Keratinocyte (primary cell): ENCODE measurements at regions not wholly inside any gene's neighbourhood (a gene's known extent, or its start where the extent isn't known, plus 50 kb on each side); places are given as distances from the start of the nearest gene placed in this dataset.
A peak's percentile ranks its signal among the peaks of the same experiment; 100 is the strongest.

ENCODE experiments used
- DNase-seq: peaks from one replicate; pipeline ENCODE4 v3.0.0-alpha.2; 2011; ENCODE audit warnings: low read depth, missing footprints, low spot score
- FAIRE-seq: peaks from 2 replicates; lab custom pipeline; 2011; peaks lifted over from hg19 to GRCh38; lab: Jason Lieb, UNC
- H2AFZ ChIP-seq: 2 replicates; pipeline ENCODE4 v1.6.0; 2012; ENCODE audit warnings: low read length, control low read depth, inconsistent platforms; ENCODE audit not compliant: control insufficient read depth
- H3K27ac ChIP-seq: 2 replicates; pipeline ENCODE4 v1.5.1; 2011; ENCODE audit warnings: low read length; ENCODE audit not compliant: control insufficient read depth, insufficient read depth
- H3K27me3 ChIP-seq: 3 replicates; pipeline ENCODE4 v1.6.0; 2011; ENCODE audit warnings: low read length; ENCODE audit not compliant: control insufficient read depth, insufficient read depth; ENCODE audit errors: extremely low read depth
- H3K36me3 ChIP-seq, 2 experiments: 2 replicates in 1 of 2; 3 replicates in 1 of 2; pipeline ENCODE4 v1.5.1; 2011; ENCODE audit warnings: low read length in 2 of 2, mild to moderate bottlenecking in 1 of 2; ENCODE audit not compliant: control insufficient read depth in 2 of 2, insufficient read depth in 2 of 2; ENCODE audit errors: extremely low read depth in 1 of 2
- H3K4me1 ChIP-seq: 3 replicates; pipeline ENCODE4 v1.5.1; 2011; ENCODE audit warnings: low read length; ENCODE audit not compliant: control insufficient read depth, insufficient read depth; ENCODE audit errors: extremely low read depth
- H3K4me2 ChIP-seq: 3 replicates; pipeline ENCODE4 v1.6.0; 2011; ENCODE audit warnings: low read depth, low read length; ENCODE audit not compliant: control insufficient read depth, insufficient read depth; ENCODE audit errors: extremely low read depth
- H3K4me3 ChIP-seq, 3 experiments: fragments of 200-600 bp in 1 of 3; sonication (generic) in 1 of 3; 2 replicates in 2 of 3; 3 replicates in 1 of 3; pipeline ENCODE4 v1.5.1; 2011 to 2016; ENCODE audit warnings: low read length in 3 of 3, mild to moderate bottlenecking in 3 of 3, control low read depth in 2 of 3, inconsistent platforms in 1 of 3, low read depth in 1 of 3, mixed read lengths in 1 of 3, mixed run types in 1 of 3, moderate library complexity in 1 of 3; ENCODE audit not compliant: control insufficient read depth in 2 of 3, insufficient read depth in 2 of 3; ENCODE audit errors: extremely low read depth in 1 of 3
- H3K79me2 ChIP-seq: 2 replicates; pipeline ENCODE4 v1.6.0; 2012; ENCODE audit warnings: low read length; ENCODE audit not compliant: control insufficient read depth, insufficient read depth
- H3K9ac ChIP-seq: 3 replicates; pipeline ENCODE4 v1.6.0; 2011; ENCODE audit warnings: low read length; ENCODE audit not compliant: control insufficient read depth, insufficient read depth; ENCODE audit errors: extremely low read depth
- H3K9me1 ChIP-seq: 3 replicates; pipeline ENCODE4 v1.6.0; 2011; ENCODE audit warnings: low read length; ENCODE audit not compliant: control insufficient read depth, insufficient read depth; ENCODE audit errors: extremely low read depth
- H3K9me3 ChIP-seq: 2 replicates; pipeline ENCODE4 v1.5.1; 2012; ENCODE audit warnings: low read depth, low read length; ENCODE audit not compliant: control insufficient read depth
- H4K20me1 ChIP-seq: 3 replicates; pipeline ENCODE4 v1.6.0; 2011; ENCODE audit warnings: low read length; ENCODE audit not compliant: control insufficient read depth, insufficient read depth; ENCODE audit errors: extremely low read depth
- EZH2 ChIP-seq: IDR thresholded peaks from one replicate; pipeline ENCODE4 v1.6.1; 2012; ENCODE audit warnings: inconsistent platforms, mild to moderate bottlenecking, low read length, moderate library complexity
- dilution Hi-C: fragments of 300-500 bp; cut with MboI; formaldehyde crosslinking; loops from one replicate; pipeline ENCODE4 v1.7.0; 2020; ENCODE audit warnings: low sequenced_read_pairs; ENCODE audit not compliant: extremely low pct_ligation_motif_present
- TF ChIP-seq, protein P1 (sequence below), 3 experiments: IDR thresholded peaks in 1 of 3; conservative IDR thresholded peaks in 1 of 3; optimal IDR thresholded peaks in 1 of 3; 2 replicates in 2 of 3; 3 replicates in 1 of 3; pipeline versions ENCODE3 to v1.5.1; 2011; ENCODE audit warnings: low read length in 3 of 3, mild to moderate bottlenecking in 3 of 3, moderate library complexity in 2 of 3, control low read depth in 1 of 3, inconsistent platforms in 1 of 3; ENCODE audit not compliant: insufficient read depth in 2 of 3; ENCODE audit errors: extremely low read depth in 1 of 3

DNA sequence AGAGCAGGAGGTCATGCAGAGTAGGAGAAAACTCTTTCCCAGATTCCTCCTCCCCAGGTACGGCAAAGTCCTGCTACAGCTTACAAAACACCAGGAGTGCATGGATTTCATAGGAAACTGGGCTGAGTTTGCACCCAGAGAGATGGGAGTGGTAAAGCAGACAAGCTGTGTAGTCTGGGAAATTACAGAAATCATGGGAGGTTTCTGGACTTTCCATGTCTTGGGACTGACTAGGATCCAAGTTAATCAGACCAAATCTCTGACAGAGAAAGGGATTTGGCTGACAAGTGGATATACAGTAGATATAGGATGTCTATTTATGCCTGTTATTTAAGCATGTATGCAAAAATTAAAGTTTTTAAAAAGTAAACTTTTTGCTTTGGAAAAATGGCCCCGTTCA lies 205.4 kb upstream of the ACVR2A start:
- no peak overlapping the region for H3K4me3 ChIP-seq
- H3K4me2 ChIP-seq: no peak overlapping the region
- H4K20me1 ChIP-seq: no peaks in the 10 kb centered on the region
- FAIRE-seq: no peak
- H3K27ac ChIP-seq: no peak overlapping the region
- H3K9me3 ChIP-seq: no peaks in the 10 kb centered on the region
- no peaks in the 10 kb centered on the region for H3K79me2 ChIP-seq
- H3K27me3 ChIP-seq: no peaks in the 10 kb centered on the region
- no peak for TF ChIP-seq EZH2
- TF ChIP-seq, protein P1, sequence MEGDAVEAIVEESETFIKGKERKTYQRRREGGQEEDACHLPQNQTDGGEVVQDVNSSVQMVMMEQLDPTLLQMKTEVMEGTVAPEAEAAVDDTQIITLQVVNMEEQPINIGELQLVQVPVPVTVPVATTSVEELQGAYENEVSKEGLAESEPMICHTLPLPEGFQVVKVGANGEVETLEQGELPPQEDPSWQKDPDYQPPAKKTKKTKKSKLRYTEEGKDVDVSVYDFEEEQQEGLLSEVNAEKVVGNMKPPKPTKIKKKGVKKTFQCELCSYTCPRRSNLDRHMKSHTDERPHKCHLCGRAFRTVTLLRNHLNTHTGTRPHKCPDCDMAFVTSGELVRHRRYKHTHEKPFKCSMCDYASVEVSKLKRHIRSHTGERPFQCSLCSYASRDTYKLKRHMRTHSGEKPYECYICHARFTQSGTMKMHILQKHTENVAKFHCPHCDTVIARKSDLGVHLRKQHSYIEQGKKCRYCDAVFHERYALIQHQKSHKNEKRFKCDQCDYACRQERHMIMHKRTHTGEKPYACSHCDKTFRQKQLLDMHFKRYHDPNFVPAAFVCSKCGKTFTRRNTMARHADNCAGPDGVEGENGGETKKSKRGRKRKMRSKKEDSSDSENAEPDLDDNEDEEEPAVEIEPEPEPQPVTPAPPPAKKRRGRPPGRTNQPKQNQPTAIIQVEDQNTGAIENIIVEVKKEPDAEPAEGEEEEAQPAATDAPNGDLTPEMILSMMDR (optimal IDR thresholded peaks at IDR 0.05 in 1 of 3, IDR thresholded peaks at IDR 0.05 in 1 of 3, conservative IDR thresholded peaks at IDR 0.05 in 1 of 3; ENCODE audit: extremely low read depth in 1 of 3, insufficient read depth in 2 of 3, low read length in 3 of 3): no peak
- dilution Hi-C loops: no loop called here
- no peak overlapping the region for H2AFZ ChIP-seq
- no peak overlapping the region for H3K9ac ChIP-seq
- H3K4me1 ChIP-seq: peaks cover 19% of the 10 kb centered on the region
- H3K36me3 ChIP-seq: no peaks in the 10 kb centered on the region
- no peak for DNase-seq
- no peaks in the 10 kb centered on the region for H3K9me1 ChIP-seq

DNA sequence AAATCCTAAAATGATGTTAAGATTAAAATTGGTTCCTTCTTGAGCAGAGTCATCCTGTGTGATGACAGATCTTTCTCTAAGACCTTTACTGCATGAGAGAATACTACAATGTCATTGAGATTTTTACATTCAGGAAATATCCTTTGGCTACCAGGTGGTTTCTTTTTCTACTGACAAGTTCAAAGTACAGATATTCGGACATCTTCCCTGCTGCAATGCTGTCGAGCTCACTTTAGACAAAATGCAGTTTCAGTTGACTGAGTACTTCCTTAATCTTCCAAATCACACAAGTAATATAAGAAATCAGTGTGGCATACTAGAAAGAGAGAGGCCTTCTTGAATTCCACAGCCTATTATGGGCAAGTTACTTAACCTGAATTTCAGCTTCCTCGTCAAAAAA lies 207.9 kb upstream of the ACVR2A start:
- FAIRE-seq (no peak), DNase-seq (no peak)
- H3K9me1 ChIP-seq: no peaks in the 10 kb centered on the region
- peaks cover 19% of the 10 kb centered on the region for H3K4me1 ChIP-seq
- no peaks in the 10 kb centered on the region for H3K9me3 ChIP-seq
- H2AFZ ChIP-seq: peak overlapping the region; percentile 58
- H3K79me2 ChIP-seq: no peaks in the 10 kb centered on the region
- no peak for TF ChIP-seq EZH2
- TF ChIP-seq, protein P1 (optimal IDR thresholded peaks at IDR 0.05 in 1 of 3, IDR thresholded peaks at IDR 0.05 in 1 of 3, conservative IDR thresholded peaks at IDR 0.05 in 1 of 3; ENCODE audit: extremely low read depth in 1 of 3, insufficient read depth in 2 of 3, low read length in 3 of 3): no peak
- no peak overlapping the region for H3K9ac ChIP-seq
- no peaks in the 10 kb centered on the region for H3K27me3 ChIP-seq
- no peak overlapping the region for H3K4me3 ChIP-seq
- peak overlapping the region; percentile 45 for H3K4me2 ChIP-seq
- no peaks in the 10 kb centered on the region for H4K20me1 ChIP-seq
- H3K36me3 ChIP-seq: no peaks in the 10 kb centered on the region
- H3K27ac ChIP-seq: no peak overlapping the region
- dilution Hi-C loops: no loop called here
